GM12873 (cell line): ENCODE measurements at regions not wholly inside any gene's neighbourhood (a gene's known extent, or its start where the extent isn't known, plus 50 kb on each side); places are given as distances from the start of the nearest gene placed in this dataset.

Source experiments
- CTCF ChIP-seq: IDR thresholded peaks from 2 replicates; pipeline ENCODE4 v1.5.1; 2012; ENCODE audit warnings: low read depth, mild to moderate bottlenecking, moderate library complexity, low read length, control low read depth; ENCODE audit not compliant: insufficient read depth; ENCODE audit errors: missing control alignments

GRCh38 chr21:34262469-34262845 is 101.3 kb upstream of the KCNE2 start:
- no peak for TF ChIP-seq CTCF

- no peak for TF ChIP-seq CTCF
These were observed 100.2 kb upstream of the KCNE2 start for GRCh38 chr21:34263629-34264028.

- no peak for TF ChIP-seq CTCF
These were observed 97.5 kb upstream of the KCNE2 start for GRCh38 chr21:34266351-34266750.

GRCh38 chr21:34268493-34268892 is 95.3 kb upstream of the KCNE2 start:
- TF ChIP-seq CTCF = no peak

- no peak for TF ChIP-seq CTCF
These were observed 93.4 kb upstream of the KCNE2 start for GRCh38 chr21:34270411-34270810.

- no peak for TF ChIP-seq CTCF
These were observed 92.5 kb upstream of the KCNE2 start for GRCh38 chr21:34271189-34271851.

GRCh38 chr21:34272321-34272720 is 91.5 kb upstream of the KCNE2 start:
- TF ChIP-seq CTCF = no peak
